ENCODE measurements at regions not wholly inside any gene's neighbourhood (a gene's known extent, or its start where the extent isn't known, plus 50 kb on each side); places are given as distances from the start of the nearest gene placed in this dataset.

DNA sequence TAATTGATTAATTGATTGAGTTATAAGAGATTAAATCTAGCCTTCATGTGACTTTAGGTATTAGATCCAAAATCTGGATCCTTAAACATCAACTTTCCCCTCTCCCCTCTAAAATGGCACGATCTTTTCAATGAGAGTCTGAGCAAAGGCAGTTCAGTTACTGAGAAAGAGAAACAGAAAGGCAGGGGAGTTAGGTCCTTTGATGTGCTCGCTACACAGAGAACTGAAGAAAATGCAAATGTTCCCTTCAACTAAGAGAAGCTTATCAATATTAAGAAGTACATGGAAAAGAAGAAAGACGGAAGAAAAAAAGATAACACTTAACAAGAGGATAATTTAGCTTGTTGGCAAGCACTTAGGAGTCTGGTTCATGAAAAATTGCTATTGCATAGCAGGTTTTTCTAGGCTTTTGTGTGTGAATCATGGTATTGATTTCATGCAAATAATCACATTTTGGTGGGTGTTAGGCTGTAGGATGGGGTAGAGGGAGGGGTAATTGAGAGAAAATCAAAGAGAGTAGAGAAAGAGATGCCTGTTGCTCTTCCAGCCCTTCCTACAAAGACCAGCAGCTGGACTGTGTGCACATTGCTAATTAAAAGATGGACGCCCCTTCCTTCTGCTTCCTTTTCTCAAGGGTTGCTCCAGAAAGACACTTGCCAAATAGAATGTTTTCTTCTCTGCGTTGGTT is 307.6 kb upstream of the PLXNA2 start:
- TF ChIP-seq, protein P1, sequence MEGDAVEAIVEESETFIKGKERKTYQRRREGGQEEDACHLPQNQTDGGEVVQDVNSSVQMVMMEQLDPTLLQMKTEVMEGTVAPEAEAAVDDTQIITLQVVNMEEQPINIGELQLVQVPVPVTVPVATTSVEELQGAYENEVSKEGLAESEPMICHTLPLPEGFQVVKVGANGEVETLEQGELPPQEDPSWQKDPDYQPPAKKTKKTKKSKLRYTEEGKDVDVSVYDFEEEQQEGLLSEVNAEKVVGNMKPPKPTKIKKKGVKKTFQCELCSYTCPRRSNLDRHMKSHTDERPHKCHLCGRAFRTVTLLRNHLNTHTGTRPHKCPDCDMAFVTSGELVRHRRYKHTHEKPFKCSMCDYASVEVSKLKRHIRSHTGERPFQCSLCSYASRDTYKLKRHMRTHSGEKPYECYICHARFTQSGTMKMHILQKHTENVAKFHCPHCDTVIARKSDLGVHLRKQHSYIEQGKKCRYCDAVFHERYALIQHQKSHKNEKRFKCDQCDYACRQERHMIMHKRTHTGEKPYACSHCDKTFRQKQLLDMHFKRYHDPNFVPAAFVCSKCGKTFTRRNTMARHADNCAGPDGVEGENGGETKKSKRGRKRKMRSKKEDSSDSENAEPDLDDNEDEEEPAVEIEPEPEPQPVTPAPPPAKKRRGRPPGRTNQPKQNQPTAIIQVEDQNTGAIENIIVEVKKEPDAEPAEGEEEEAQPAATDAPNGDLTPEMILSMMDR (IDR thresholded peaks at IDR 0.05; ENCODE audit: borderline replicate concordance, extremely low read depth, low read length, poor library complexity, severe bottlenecking): no peak
- no peak for TF ChIP-seq EZH2 (IDR thresholded peaks at IDR 0.05; ENCODE audit: borderline replicate concordance, low read depth, low read length, severe bottlenecking)

All from DND-41 (cell line).